ENCODE measurements at regions not wholly inside any gene's neighbourhood (a gene's known extent, or its start where the extent isn't known, plus 50 kb on each side); places are given as distances from the start of the nearest gene placed in this dataset.
"Not testable (repeated sequence)": the region's sequence is repeated elsewhere in the genome, so short reads cannot be mapped to it uniquely, and the experiment has no call there.

DNA sequence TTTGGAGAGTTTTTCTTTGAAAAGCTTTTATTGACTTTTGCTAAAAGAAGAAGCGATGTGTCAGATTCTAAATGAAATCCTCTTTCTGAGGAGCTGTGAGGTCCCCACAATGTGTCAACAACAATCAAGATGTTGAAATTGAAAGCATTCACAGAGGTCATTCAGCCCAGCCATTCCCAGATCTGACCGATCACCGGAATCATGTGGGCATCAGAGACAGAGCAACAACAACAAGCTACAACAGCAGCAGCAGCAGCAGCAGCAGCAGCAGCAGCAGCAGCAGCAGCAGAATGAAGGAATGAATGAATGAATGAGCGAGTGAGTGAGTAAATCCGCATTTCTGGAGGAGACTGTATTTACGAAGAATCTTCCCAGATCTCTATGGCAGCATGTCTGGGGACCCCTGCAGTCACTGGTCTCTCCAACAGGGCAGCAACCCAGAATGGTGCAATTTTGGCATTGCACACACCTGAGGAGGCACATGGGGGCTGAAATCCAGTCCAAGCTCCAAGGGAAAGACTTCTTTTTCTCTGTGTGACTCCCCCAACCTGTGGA is 299.0 kb downstream of the MYCN start:
- no peak overlapping the region for H3K4me3 ChIP-seq (ENCODE audit: low read length)
- no peak for DNase-seq (ENCODE audit: low read depth)
- TF ChIP-seq, protein P1, sequence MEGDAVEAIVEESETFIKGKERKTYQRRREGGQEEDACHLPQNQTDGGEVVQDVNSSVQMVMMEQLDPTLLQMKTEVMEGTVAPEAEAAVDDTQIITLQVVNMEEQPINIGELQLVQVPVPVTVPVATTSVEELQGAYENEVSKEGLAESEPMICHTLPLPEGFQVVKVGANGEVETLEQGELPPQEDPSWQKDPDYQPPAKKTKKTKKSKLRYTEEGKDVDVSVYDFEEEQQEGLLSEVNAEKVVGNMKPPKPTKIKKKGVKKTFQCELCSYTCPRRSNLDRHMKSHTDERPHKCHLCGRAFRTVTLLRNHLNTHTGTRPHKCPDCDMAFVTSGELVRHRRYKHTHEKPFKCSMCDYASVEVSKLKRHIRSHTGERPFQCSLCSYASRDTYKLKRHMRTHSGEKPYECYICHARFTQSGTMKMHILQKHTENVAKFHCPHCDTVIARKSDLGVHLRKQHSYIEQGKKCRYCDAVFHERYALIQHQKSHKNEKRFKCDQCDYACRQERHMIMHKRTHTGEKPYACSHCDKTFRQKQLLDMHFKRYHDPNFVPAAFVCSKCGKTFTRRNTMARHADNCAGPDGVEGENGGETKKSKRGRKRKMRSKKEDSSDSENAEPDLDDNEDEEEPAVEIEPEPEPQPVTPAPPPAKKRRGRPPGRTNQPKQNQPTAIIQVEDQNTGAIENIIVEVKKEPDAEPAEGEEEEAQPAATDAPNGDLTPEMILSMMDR (IDR thresholded peaks at IDR 0.05; ENCODE audit: insufficient read depth, low read depth, low read length, missing control alignments) = no peak

DNA sequence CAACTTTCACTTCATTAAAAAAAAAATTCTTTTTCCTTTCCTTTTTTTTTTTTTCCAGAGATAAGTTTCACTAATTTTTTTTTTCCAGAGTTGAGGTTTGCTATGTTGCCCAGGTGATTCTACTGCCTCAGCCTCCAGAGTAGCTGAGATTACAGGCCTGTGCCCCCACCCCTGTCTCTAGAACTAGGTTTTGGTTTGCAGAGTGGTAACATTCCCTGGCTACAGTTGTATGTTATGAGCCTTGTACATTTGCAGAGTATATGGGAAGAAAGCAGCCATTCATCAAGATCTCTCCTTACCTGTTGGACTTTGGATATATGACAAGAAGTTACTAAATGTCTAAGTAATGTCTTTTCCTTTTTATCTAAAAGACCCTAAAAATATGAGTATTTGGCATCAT is 298.4 kb downstream of the MYCN start:
- no peak overlapping the region for H3K4me3 ChIP-seq (ENCODE audit: low read length)
- DNase-seq (ENCODE audit: low read depth) = no peak
- TF ChIP-seq, protein P1 (IDR thresholded peaks at IDR 0.05; ENCODE audit: insufficient read depth, low read depth, low read length, missing control alignments) = no peak

DNA sequence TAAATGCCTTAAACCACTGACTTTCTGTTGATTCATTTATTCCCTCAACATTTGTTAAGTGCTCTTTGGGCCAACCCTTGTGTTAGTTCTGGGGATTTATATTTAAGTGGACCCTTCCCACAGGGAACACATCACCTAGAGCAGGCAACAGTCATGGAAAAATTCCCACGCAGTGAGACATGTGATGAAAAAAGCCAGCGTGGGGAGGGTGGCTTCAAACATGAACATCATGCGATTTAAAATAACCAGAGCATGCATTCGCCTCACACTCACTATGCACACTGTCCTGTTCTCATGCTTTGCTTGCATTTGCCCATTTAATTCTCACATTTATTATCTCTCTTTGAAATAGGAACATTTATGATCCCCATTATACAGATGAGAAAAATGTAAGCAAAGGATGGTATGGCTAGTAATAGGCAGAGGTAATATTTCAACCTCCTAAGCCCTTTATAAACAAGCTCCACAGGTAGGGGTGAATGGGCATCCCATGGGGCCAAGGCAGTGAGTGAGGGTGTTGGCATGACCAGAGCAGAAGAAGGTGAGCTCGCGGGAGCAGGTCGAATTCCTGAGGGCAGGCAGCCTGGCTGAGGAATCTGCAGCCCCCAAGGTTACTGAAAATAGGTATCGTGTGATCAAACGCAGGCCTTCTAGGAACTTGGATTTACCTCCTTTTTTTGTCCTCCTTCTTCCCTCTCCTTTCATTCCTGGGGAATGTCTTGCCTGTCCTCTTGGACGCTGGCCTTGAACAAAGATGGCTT is 297.8 kb downstream of the MYCN start:
- DNase-seq (ENCODE audit: low read depth) = no peak
- H3K4me3 ChIP-seq (ENCODE audit: low read length) = no peak overlapping the region
- TF ChIP-seq, protein P1 (IDR thresholded peaks at IDR 0.05; ENCODE audit: insufficient read depth, low read depth, low read length, missing control alignments) = no peak

DNA sequence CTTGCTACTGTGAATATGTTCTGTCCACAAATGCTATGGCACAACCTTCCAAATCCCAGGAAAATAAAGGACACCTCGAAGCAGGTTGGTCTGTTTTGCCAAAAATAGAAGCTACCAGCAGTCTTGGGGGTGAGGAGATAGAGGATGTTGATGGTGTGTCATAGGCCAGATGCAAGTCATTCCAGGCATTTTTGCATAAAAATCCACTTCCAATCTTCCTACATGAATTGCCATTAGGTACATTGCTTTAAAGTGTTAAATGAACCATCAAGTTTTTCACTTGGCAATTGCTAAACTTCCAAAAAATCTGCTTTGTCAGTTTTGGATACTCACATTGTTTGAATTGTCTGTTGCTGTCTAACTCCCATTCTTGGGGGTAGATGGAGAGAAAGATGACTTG is 295.4 kb downstream of the MYCN start:
- TF ChIP-seq, protein P1 (IDR thresholded peaks at IDR 0.05; ENCODE audit: insufficient read depth, low read depth, low read length, missing control alignments) = no peak
- H3K4me3 ChIP-seq (ENCODE audit: low read length) = no peak overlapping the region
- no peak for DNase-seq (ENCODE audit: low read depth)

DNA sequence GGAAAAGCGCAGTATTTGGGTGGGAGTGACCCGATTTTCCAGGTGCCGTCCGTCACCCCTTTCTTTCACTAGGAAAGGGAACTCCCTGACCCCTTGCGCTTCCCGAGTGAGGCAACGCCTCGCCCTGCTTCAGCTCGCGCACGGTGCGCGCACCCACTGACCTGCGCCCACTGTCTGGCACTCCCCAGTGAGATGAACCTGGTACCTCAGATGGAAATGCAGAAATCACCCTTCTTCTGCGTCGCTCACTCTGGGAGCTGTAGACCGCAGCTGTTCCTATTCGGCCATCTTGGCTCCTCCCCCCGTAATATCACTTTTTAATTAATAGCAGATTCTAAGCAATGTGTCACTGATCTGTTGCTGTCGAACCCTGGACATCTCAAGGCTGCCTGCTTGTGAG is 294.9 kb downstream of the MYCN start:
- not testable (repeated sequence) for H3K4me3 ChIP-seq (ENCODE audit: low read length)

DNA sequence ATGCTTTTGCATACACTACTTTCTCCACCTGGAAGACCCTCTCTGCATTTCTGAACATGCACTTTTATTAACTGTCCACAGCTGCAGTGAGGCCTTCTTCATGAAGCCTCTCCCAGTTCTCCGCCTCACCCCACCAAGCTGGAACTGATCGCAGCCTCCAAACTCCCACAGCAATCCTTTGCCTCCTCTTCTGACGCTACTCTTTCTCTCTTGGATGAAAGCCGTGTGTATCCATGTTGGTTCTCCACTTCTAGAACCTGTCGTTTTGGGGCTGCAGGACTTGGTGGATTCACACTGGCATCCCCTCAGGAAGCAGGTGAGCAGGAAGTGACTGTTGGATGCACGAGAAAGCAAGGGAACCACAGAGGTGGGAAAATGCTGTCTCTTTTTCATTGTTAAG is 288.6 kb downstream of the MYCN start:
- no peak for DNase-seq (ENCODE audit: low read depth)
- no peak overlapping the region for H3K4me3 ChIP-seq (ENCODE audit: low read length)
- TF ChIP-seq, protein P1 (IDR thresholded peaks at IDR 0.05; ENCODE audit: insufficient read depth, low read depth, low read length, missing control alignments) = no peak

More for the DNA sequence above, 294.9 kb downstream of the MYCN start:
- DNase-seq (ENCODE audit: low read depth) = not testable (repeated sequence)

DNA sequence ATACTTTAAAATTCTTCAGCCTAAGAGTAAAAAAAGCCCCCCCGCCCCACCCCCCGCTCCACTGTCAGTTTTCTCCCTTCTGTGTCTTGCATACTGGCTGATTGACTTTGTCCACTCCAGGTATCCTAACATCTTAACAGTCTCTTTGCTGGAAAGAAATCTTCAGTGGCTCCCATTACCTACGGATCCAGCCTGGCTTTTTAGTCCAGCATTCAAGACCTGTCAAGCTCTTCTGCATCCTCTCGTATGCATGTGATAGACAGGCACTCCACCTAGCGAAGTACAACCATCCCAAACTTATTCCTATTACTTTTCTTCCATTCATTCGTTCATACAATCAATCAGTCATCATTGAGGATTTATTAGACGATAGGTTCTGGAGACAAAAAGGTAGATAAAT is 288.1 kb downstream of the MYCN start:
- no peak for DNase-seq (ENCODE audit: low read depth)
- H3K4me3 ChIP-seq (ENCODE audit: low read length) = no peak overlapping the region
- TF ChIP-seq, protein P1 (IDR thresholded peaks at IDR 0.05; ENCODE audit: insufficient read depth, low read depth, low read length, missing control alignments) = no peak

All from epithelial cell of esophagus (primary cell).